ENCODE measurements at regions not wholly inside any gene's neighbourhood (a gene's known extent, or its start where the extent isn't known, plus 50 kb on each side); places are given as distances from the start of the nearest gene placed in this dataset.
"Not testable (repeated sequence)": the region's sequence is repeated elsewhere in the genome, so short reads cannot be mapped to it uniquely, and the experiment has no call there.

- no peak for DNase-seq
These were observed 656.8 kb upstream of the NECTIN3 start for GRCh38 chr3:110414855-110415254.

- DNase-seq, result peak in 1 of 3 donors; percentile 7
These were observed 652.5 kb upstream of the NECTIN3 start for GRCh38 chr3:110419096-110419495.

GRCh38 chr3:110419601-110420000 is 652.0 kb upstream of the NECTIN3 start:
- DNase-seq, result no peak

- no peak for DNase-seq
These were observed 651.4 kb upstream of the NECTIN3 start for GRCh38 chr3:110420158-110420641.

GRCh38 chr3:110423276-110423675 is 648.3 kb upstream of the NECTIN3 start:
- no peak for DNase-seq

GRCh38 chr3:110430146-110430545 is 641.5 kb upstream of the NECTIN3 start:
- no peak for DNase-seq

- DNase-seq, result no peak
These were observed 635.4 kb upstream of the NECTIN3 start for GRCh38 chr3:110436209-110436608.

GRCh38 chr3:110440066-110440653 is 631.5 kb upstream of the NECTIN3 start:
- DNase-seq, result not testable (repeated sequence)

- DNase-seq, result no peak
These were observed 617.5 kb upstream of the NECTIN3 start for GRCh38 chr3:110454066-110454465.

- no peak for DNase-seq
These were observed 615.6 kb upstream of the NECTIN3 start for GRCh38 chr3:110456001-110456400.

- no peak for DNase-seq
These were observed 615.0 kb upstream of the NECTIN3 start for GRCh38 chr3:110456438-110457138.

- DNase-seq, result no peak
These were observed 614.1 kb upstream of the NECTIN3 start for GRCh38 chr3:110457508-110457907.

GRCh38 chr3:110459021-110459420 is 612.6 kb upstream of the NECTIN3 start:
- DNase-seq, result no peak

GRCh38 chr3:110470310-110470709 is 601.3 kb upstream of the NECTIN3 start:
- no peak for DNase-seq

GRCh38 chr3:110473405-110473804 is 598.2 kb upstream of the NECTIN3 start:
- DNase-seq, result no peak

GRCh38 chr3:110474397-110474796 is 597.2 kb upstream of the NECTIN3 start:
- DNase-seq, result no peak

GRCh38 chr3:110478377-110479054 is 593.1 kb upstream of the NECTIN3 start:
- DNase-seq, result no peak

GRCh38 chr3:110479731-110480130 is 591.9 kb upstream of the NECTIN3 start:
- no peak for DNase-seq

- DNase-seq, result no peak
These were observed 586.2 kb upstream of the NECTIN3 start for GRCh38 chr3:110485389-110485788.

GRCh38 chr3:110487840-110488239 is 583.8 kb upstream of the NECTIN3 start:
- no peak for DNase-seq

- DNase-seq, result no peak
These were observed 580.2 kb upstream of the NECTIN3 start for GRCh38 chr3:110491413-110491812.

- DNase-seq, result no peak
These were observed 578.7 kb upstream of the NECTIN3 start for GRCh38 chr3:110492876-110493275.

- no peak for DNase-seq
These were observed 578.1 kb upstream of the NECTIN3 start for GRCh38 chr3:110493438-110494092.

- no peak for DNase-seq
These were observed 577.5 kb upstream of the NECTIN3 start for GRCh38 chr3:110494093-110494490.

All from suppressor macrophage treated with lipopolysaccharide for 1 hour (primary cell).